Neuronal stem cell (in vitro differentiated cells): ENCODE measurements at regions not wholly inside any gene's neighbourhood (a gene's known extent, or its start where the extent isn't known, plus 50 kb on each side); places are given as distances from the start of the nearest gene placed in this dataset.

Experiments
- DNase-seq: peaks from one replicate; pipeline ENCODE4 v3.0.0-alpha.2; 2013; ENCODE audit warnings: low spot score
- H2AFZ ChIP-seq: one replicate; pipeline ENCODE4 v1.6.1; 2013; ENCODE audit warnings: mild to moderate bottlenecking, low read length, inconsistent platforms
- H2AK5ac ChIP-seq: 2 replicates; pipeline ENCODE4 v1.6.1; 2013; ENCODE audit warnings: low read depth, mild to moderate bottlenecking, inconsistent platforms, low read length, moderate library complexity, mixed read lengths
- H2BK120ac ChIP-seq: 2 replicates; pipeline ENCODE4 v1.6.1; 2013; ENCODE audit warnings: low read depth, mild to moderate bottlenecking, inconsistent platforms, low read length, moderate library complexity, mixed read lengths
- H2BK12ac ChIP-seq: one replicate; pipeline ENCODE4 v1.6.1; 2013; ENCODE audit warnings: low read length, inconsistent platforms
- H2BK15ac ChIP-seq: 2 replicates; pipeline ENCODE4 v1.6.1; 2013; ENCODE audit warnings: mild to moderate bottlenecking, low read length, inconsistent platforms, mixed read lengths
- H2BK5ac ChIP-seq: one replicate; pipeline ENCODE4 v1.6.1; 2013; ENCODE audit warnings: inconsistent platforms, mild to moderate bottlenecking, low read length, moderate library complexity
- H3K14ac ChIP-seq: one replicate; pipeline ENCODE4 v1.6.1; 2013; ENCODE audit warnings: low read length, inconsistent platforms
- H3K18ac ChIP-seq: 2 replicates; pipeline ENCODE4 v1.6.1; 2013; ENCODE audit warnings: low read length, inconsistent platforms
- H3K23ac ChIP-seq: 2 replicates; pipeline ENCODE4 v1.6.1; 2013; ENCODE audit warnings: low read depth, mild to moderate bottlenecking, mixed read lengths, low read length, inconsistent platforms; ENCODE audit not compliant: poor library complexity
- H3K27ac ChIP-seq: replicated peaks from 3 replicates; pipeline ENCODE4 v1.5.1; 2013; ENCODE audit warnings: low read length, inconsistent platforms
- H3K27me3 ChIP-seq, 3 experiments: 2 replicates each; pipeline ENCODE4 v1.6.1; 2013; ENCODE audit warnings: low read length in 3 of 3, mild to moderate bottlenecking in 2 of 3, inconsistent platforms in 1 of 3, low read depth in 1 of 3, mixed read lengths in 1 of 3, moderate library complexity in 1 of 3; ENCODE audit not compliant: control insufficient read depth in 3 of 3, insufficient read depth in 3 of 3
- H3K36me3 ChIP-seq, 2 donors: replicated peaks in 1 of 2; 2 replicates each; pipeline ENCODE4 v1.6.1; 2013; ENCODE audit warnings: low read length in 2 of 2; ENCODE audit not compliant: control insufficient read depth in 2 of 2, insufficient read depth in 2 of 2
- H3K4ac ChIP-seq: 2 replicates; pipeline ENCODE4 v1.6.1; 2013; ENCODE audit warnings: inconsistent platforms, mild to moderate bottlenecking, low read length, moderate library complexity
- H3K4me1 ChIP-seq, 2 donors: 1 replicate in 1 of 2; 2 replicates in 1 of 2; pipeline ENCODE4 v1.6.1; 2013; ENCODE audit warnings: low read length in 2 of 2, low read depth in 1 of 2; ENCODE audit not compliant: control insufficient read depth in 2 of 2, insufficient read depth in 1 of 2
- H3K4me2 ChIP-seq: one replicate; pipeline ENCODE4 v1.6.1; 2013; ENCODE audit warnings: mild to moderate bottlenecking, low read length, inconsistent platforms; ENCODE audit not compliant: insufficient read depth, poor library complexity, severe bottlenecking
- H3K4me3 ChIP-seq, 2 donors: 2 replicates each; pipeline ENCODE4 v1.5.1; 2013; ENCODE audit warnings: low read length in 2 of 2, mild to moderate bottlenecking in 2 of 2, inconsistent platforms in 1 of 2, moderate library complexity in 1 of 2
- H3K79me1 ChIP-seq: one replicate; pipeline ENCODE4 v1.6.1; 2013; ENCODE audit warnings: low read depth, mild to moderate bottlenecking, inconsistent platforms, low read length, moderate library complexity
- H3K9ac ChIP-seq: one replicate; pipeline ENCODE4 v1.6.1; 2013; ENCODE audit warnings: mild to moderate bottlenecking, low read depth, low read length, inconsistent platforms; ENCODE audit not compliant: poor library complexity
- H3K9me3 ChIP-seq, 2 donors: replicated peaks in 1 of 2; 2 replicates each; pipeline versions ENCODE3 to v1.6.1; 2013; ENCODE audit warnings: low read length in 2 of 2, mild to moderate bottlenecking in 2 of 2, inconsistent platforms in 1 of 2, low read depth in 1 of 2, mixed read lengths in 1 of 2, moderate library complexity in 1 of 2; ENCODE audit not compliant: control insufficient read depth in 2 of 2, insufficient read depth in 1 of 2
- H4K8ac ChIP-seq: one replicate; pipeline ENCODE4 v1.6.1; 2013; ENCODE audit warnings: low read depth, mild to moderate bottlenecking, inconsistent platforms, low read length, moderate library complexity
- H4K91ac ChIP-seq: one replicate; pipeline ENCODE4 v1.6.1; 2013; ENCODE audit warnings: low read length, low read depth, mild to moderate bottlenecking, inconsistent platforms; ENCODE audit not compliant: poor library complexity
- WGBS, 2 donors: extraction: QIAGEN DNeasy Blood & Tissue Kit; methylation state at CpG; one replicate each; pipeline ENCODE4 v1.1.7; 2013; ENCODE audit warnings: missing lambda C conversion rate in 2 of 2, mixed read lengths in 1 of 2; ENCODE audit not compliant: insufficient read length in 2 of 2, insufficient replicate concordance in 1 of 2; ENCODE audit errors: extremely low coverage in 2 of 2; 5-methylcytosine and 5-hydroxymethylcytosine counted together

DNA sequence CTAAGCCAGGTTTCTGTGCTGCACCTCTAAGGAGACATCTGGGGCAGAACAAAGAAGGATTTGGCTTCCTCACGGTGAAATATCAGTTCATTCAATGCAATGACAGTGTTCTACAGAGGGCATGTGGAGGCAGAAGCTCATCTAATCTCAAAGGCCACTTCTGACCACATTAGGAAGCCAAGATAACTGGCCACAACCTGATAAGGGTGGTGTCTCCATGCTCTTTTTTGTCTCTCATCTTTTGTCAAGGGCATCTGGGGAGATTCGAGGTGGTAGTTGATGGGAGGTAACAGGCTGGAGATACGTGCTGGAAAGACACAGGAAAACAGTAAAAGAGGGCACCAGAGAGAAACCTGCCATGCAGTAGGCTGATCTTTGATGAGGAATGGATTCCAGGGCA is 303.9 kb downstream of the LRATD1 start:
- no peak overlapping the region for H2BK5ac ChIP-seq
- H3K18ac ChIP-seq: no peak overlapping the region
- no peaks in the 10 kb centered on the region for H3K36me3 ChIP-seq
- no CpG with 5 or more reads among the region's 3 CpGs for WGBS, 2 donors
- H3K4me1 ChIP-seq: peaks cover 3% of the 10 kb centered on the region in 2 donors
- no peak overlapping the region for H2AFZ ChIP-seq
- DNase-seq: no peak
- no peak overlapping the region for H3K9ac ChIP-seq
- H3K23ac ChIP-seq: no peak overlapping the region
- H3K4ac ChIP-seq: no peak overlapping the region
- H2BK15ac ChIP-seq: no peak overlapping the region
- H3K4me3 ChIP-seq: no peak overlapping the region
- H3K9me3 ChIP-seq: peaks cover 8 to 13% of the 10 kb centered on the region in 2 donors
- no peak overlapping the region for H2BK12ac ChIP-seq
- H3K27ac ChIP-seq: no peak overlapping the region
- H2AK5ac ChIP-seq: no peak overlapping the region
- no peak overlapping the region for H2BK120ac ChIP-seq
- no peak overlapping the region for H3K14ac ChIP-seq
- no peaks in the 10 kb centered on the region for H3K27me3 ChIP-seq
- no peak overlapping the region for H3K4me2 ChIP-seq
- H4K8ac ChIP-seq: no peak overlapping the region
- no peak overlapping the region for H4K91ac ChIP-seq
- no peaks in the 10 kb centered on the region for H3K79me1 ChIP-seq

DNA sequence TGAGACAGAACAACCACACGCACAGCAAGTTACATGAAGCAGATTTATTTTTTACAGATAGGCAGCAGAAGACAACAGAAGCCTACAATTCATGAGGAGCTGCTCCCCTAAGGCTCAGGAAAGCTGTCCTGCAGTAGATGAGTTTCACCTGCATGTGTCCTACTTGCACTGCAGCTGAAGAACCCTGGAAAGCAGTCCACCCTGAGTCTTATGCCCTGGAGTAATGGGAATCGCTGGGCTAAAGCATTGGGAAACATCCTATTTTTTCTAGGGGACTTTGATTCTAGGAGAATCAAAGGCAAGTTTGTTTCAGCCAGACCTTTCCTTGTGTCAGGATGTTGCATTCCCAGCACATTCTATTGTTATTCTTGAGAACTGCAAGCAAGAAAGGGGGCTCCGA is 304.8 kb downstream of the LRATD1 start:
- H3K9me3 ChIP-seq: peaks cover 8 to 15% of the 10 kb centered on the region in 2 donors
- no peaks in the 10 kb centered on the region for H3K79me1 ChIP-seq
- peaks cover 1 to 2% of the 10 kb centered on the region in 2 donors for H3K4me1 ChIP-seq
- DNase-seq: no peak
- no peaks in the 10 kb centered on the region for H3K27me3 ChIP-seq
- no peak overlapping the region for H2BK12ac ChIP-seq
- no CpG with 5 or more reads among the region's 3 CpGs for WGBS, 2 donors
- H4K8ac ChIP-seq: no peak overlapping the region
- H3K18ac ChIP-seq: no peak overlapping the region
- no peak overlapping the region for H3K27ac ChIP-seq
- H3K4me3 ChIP-seq: no peak overlapping the region
- no peak overlapping the region for H3K14ac ChIP-seq
- no peaks in the 10 kb centered on the region for H3K36me3 ChIP-seq
- H3K4ac ChIP-seq: no peak overlapping the region
- no peak overlapping the region for H2BK5ac ChIP-seq
- no peak overlapping the region for H3K23ac ChIP-seq
- no peak overlapping the region for H2AK5ac ChIP-seq
- no peak overlapping the region for H4K91ac ChIP-seq
- H2BK15ac ChIP-seq: no peak overlapping the region
- no peak overlapping the region for H2AFZ ChIP-seq
- no peak overlapping the region for H3K4me2 ChIP-seq
- no peak overlapping the region for H3K9ac ChIP-seq
- no peak overlapping the region for H2BK120ac ChIP-seq

GRCh38 chr2:14941151-14941631 is 308.7 kb downstream of the LRATD1 start:
- H2BK12ac ChIP-seq: no peak overlapping the region
- no peak overlapping the region for H3K9ac ChIP-seq
- H3K27ac ChIP-seq: no peak overlapping the region
- H2AK5ac ChIP-seq: no peak overlapping the region
- no peak overlapping the region for H3K4me2 ChIP-seq
- no peak for DNase-seq
- no CpG with 5 or more reads among the region's 4 CpGs for WGBS, 2 donors
- no peak overlapping the region for H3K18ac ChIP-seq
- no peak overlapping the region for H3K14ac ChIP-seq
- H2BK120ac ChIP-seq: no peak overlapping the region
- H3K4me3 ChIP-seq: no peak overlapping the region
- no peak overlapping the region for H2BK15ac ChIP-seq
- no peaks in the 10 kb centered on the region for H3K27me3 ChIP-seq
- no peak overlapping the region for H4K8ac ChIP-seq
- H3K4ac ChIP-seq: no peak overlapping the region
- no peaks in the 10 kb centered on the region for H3K79me1 ChIP-seq
- H2AFZ ChIP-seq: no peak overlapping the region
- H4K91ac ChIP-seq: no peak overlapping the region
- H3K36me3 ChIP-seq: no peaks in the 10 kb centered on the region
- no peak overlapping the region for H3K23ac ChIP-seq
- no peaks in the 10 kb centered on the region for H3K4me1 ChIP-seq
- H3K9me3 ChIP-seq: peaks cover 12 to 17% of the 10 kb centered on the region in 2 donors
- no peak overlapping the region for H2BK5ac ChIP-seq

- Histone ChIP-seq H4K91ac (no peak overlapping the region), H3K36me3 (no peaks in the 10 kb centered on the region), H2BK120ac (no peak overlapping the region), H2BK5ac (no peak overlapping the region), H3K4me3 (no peak overlapping the region), H3K27ac (no peak overlapping the region), H3K4me2 (no peak overlapping the region), H2AK5ac (no peak overlapping the region), H2BK15ac (no peak overlapping the region), H3K4ac (no peak overlapping the region), H3K27me3 (no peaks in the 10 kb centered on the region), H2BK12ac (no peak overlapping the region), H3K14ac (no peak overlapping the region), H3K23ac (no peak overlapping the region), H3K9ac (no peak overlapping the region), H4K8ac (no peak overlapping the region), H3K18ac (no peak overlapping the region), H3K79me1 (no peaks in the 10 kb centered on the region), H3K9me3 (peaks cover 7 to 12% of the 10 kb centered on the region in 2 donors), H3K4me1 (no peaks in the 10 kb centered on the region), H2AFZ (no peak overlapping the region)
- WGBS, 2 donors: no CpG with 5 or more reads among the region's 3 CpGs
- no peak for DNase-seq
These were observed 310.5 kb downstream of the LRATD1 start for GRCh38 chr2:14942987-14943386.
